ENCODE measurements at regions not wholly inside any gene's neighbourhood (a gene's known extent, or its start where the extent isn't known, plus 50 kb on each side); places are given as distances from the start of the nearest gene placed in this dataset.

DNA sequence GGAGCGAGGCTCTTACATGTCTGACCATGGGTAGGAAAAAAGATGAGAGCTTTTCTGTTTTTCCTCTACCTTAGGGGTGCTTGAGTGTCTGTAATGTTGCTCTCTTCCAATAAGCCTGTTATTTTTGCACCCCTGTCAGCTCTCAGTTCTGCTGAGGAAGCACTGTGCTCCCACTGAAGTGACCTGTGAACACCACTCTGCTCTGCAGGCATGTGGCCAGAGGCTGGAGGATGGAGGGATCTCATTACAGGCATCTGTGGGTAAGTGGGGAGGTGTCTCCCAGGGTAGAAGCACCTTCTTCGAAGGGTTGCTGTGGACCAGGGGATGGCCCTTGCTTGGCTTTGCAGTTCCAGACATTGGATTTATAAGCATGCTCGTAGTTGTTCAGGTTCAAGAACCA lies 56.8 kb upstream of the RBM15 start:
- Mint-ChIP-seq H3K27me3 (ENCODE audit: low read depth) (peaks cover 5% of the 10 kb centered on the region), H3K27ac (no peak overlapping the region), H3K4me3 (no peak overlapping the region), H3K36me3 (ENCODE audit: low read depth) (no peaks in the 10 kb centered on the region), H3K9me3 (no peaks in the 10 kb centered on the region), H3K4me1 (peaks cover 10% of the 10 kb centered on the region)
- TF ChIP-seq, protein P1, sequence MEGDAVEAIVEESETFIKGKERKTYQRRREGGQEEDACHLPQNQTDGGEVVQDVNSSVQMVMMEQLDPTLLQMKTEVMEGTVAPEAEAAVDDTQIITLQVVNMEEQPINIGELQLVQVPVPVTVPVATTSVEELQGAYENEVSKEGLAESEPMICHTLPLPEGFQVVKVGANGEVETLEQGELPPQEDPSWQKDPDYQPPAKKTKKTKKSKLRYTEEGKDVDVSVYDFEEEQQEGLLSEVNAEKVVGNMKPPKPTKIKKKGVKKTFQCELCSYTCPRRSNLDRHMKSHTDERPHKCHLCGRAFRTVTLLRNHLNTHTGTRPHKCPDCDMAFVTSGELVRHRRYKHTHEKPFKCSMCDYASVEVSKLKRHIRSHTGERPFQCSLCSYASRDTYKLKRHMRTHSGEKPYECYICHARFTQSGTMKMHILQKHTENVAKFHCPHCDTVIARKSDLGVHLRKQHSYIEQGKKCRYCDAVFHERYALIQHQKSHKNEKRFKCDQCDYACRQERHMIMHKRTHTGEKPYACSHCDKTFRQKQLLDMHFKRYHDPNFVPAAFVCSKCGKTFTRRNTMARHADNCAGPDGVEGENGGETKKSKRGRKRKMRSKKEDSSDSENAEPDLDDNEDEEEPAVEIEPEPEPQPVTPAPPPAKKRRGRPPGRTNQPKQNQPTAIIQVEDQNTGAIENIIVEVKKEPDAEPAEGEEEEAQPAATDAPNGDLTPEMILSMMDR (IDR thresholded peaks at IDR 0.05; ENCODE audit: unreplicated experiment in 3 of 3), result no peak

- Mint-ChIP-seq H3K4me3 (no peak overlapping the region), H3K36me3 (ENCODE audit: low read depth) (no peaks in the 10 kb centered on the region), H3K9me3 (no peaks in the 10 kb centered on the region), H3K27ac (no peak overlapping the region), H3K4me1 (peaks cover 10% of the 10 kb centered on the region), H3K27me3 (ENCODE audit: low read depth) (peaks cover 5% of the 10 kb centered on the region)
- TF ChIP-seq, protein P1 (IDR thresholded peaks at IDR 0.05; ENCODE audit: unreplicated experiment in 3 of 3), result no peak
These were observed 55.5 kb upstream of the RBM15 start for GRCh38 chr1:110283677-110284076.

GRCh38 chr1:110285316-110285715 lies 53.9 kb upstream of the RBM15 start:
- peaks cover 10% of the 10 kb centered on the region for H3K4me1 Mint-ChIP-seq
- TF ChIP-seq, protein P1 (IDR thresholded peaks at IDR 0.05; ENCODE audit: unreplicated experiment in 3 of 3), result no peak
- H3K27me3 Mint-ChIP-seq (ENCODE audit: low read depth), result peaks cover 3% of the 10 kb centered on the region
- no peaks in the 10 kb centered on the region for H3K9me3 Mint-ChIP-seq
- H3K27ac Mint-ChIP-seq, result no peak overlapping the region
- no peak overlapping the region for H3K4me3 Mint-ChIP-seq
- no peaks in the 10 kb centered on the region for H3K36me3 Mint-ChIP-seq (ENCODE audit: low read depth)

GRCh38 chr1:110286564-110286963 lies 52.6 kb upstream of the RBM15 start:
- Mint-ChIP-seq H3K4me1 (peaks cover 10% of the 10 kb centered on the region), H3K27ac (no peak overlapping the region), H3K9me3 (no peaks in the 10 kb centered on the region), H3K27me3 (ENCODE audit: low read depth) (peaks cover 3% of the 10 kb centered on the region), H3K4me3 (no peak overlapping the region), H3K36me3 (ENCODE audit: low read depth) (no peaks in the 10 kb centered on the region)
- TF ChIP-seq, protein P1 (IDR thresholded peaks at IDR 0.05; ENCODE audit: unreplicated experiment in 3 of 3), result no peak

DNA sequence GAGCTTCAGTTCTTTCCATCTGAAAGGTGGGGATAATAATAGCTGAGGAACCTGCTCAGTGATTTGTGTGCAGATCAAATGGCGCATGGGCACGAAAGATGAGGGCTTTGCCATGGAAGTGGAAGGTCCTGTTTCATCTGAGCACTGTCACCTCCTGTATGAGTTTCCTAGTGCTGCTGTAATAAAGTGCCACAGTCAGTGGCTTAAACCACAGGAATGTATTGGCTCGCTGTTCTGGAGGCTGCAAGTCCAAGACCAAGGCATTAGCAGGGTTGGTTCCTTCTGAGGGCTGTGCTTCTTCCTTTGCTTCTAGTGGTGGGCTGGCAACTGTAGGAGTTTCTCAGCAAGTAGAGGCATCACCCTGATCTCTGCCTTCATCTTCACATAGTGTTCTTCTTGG lies 51.1 kb upstream of the RBM15 start:
- TF ChIP-seq, protein P1 (IDR thresholded peaks at IDR 0.05; ENCODE audit: unreplicated experiment in 3 of 3), result no peak
- Mint-ChIP-seq H3K9me3 (no peaks in the 10 kb centered on the region), H3K36me3 (ENCODE audit: low read depth) (no peaks in the 10 kb centered on the region), H3K4me1 (peaks cover 10% of the 10 kb centered on the region), H3K4me3 (no peak overlapping the region), H3K27me3 (ENCODE audit: low read depth) (peaks cover 3% of the 10 kb centered on the region), H3K27ac (no peak overlapping the region)
